NT2/D1 (cell line): ENCODE measurements at regions not wholly inside any gene's neighbourhood (a gene's known extent, or its start where the extent isn't known, plus 50 kb on each side); places are given as distances from the start of the nearest gene placed in this dataset.

Experiments
- SUZ12 ChIP-seq: IDR thresholded peaks from 2 replicates; pipeline ENCODE4 v1.6.1; 2011; ENCODE audit not compliant: insufficient read length, insufficient read depth; ENCODE audit errors: extremely low read depth
- YY1 ChIP-seq: IDR thresholded peaks from 2 replicates; pipeline ENCODE4 v1.6.1; 2011; ENCODE audit not compliant: insufficient read length, insufficient read depth
- ZNF274 ChIP-seq: IDR thresholded peaks from 2 replicates; pipeline ENCODE4 v1.6.1; 2011; ENCODE audit warnings: mild to moderate bottlenecking, low read depth, low read length

GRCh38 chr9:81250041-81250440, 439.3 kb downstream of the TLE1 start:
- no peak for TF ChIP-seq YY1
- no peak for TF ChIP-seq ZNF274
- no peak for TF ChIP-seq SUZ12
